OCI-LY3 (cell line): ENCODE measurements at regions not wholly inside any gene's neighbourhood (a gene's known extent, or its start where the extent isn't known, plus 50 kb on each side); places are given as distances from the start of the nearest gene placed in this dataset.

Experiments
- H2AFZ ChIP-seq: fragments of 200-600, 300-600 bp; shearing (Covaris generic); 2 replicates; pipeline ENCODE4 v1.6.0; 2014; ENCODE audit warnings: antibody characterized with exemption, low read depth, low read length
- H3K27ac ChIP-seq: fragments of 200-600, 300-600 bp; sonication (generic); 2 replicates; pipeline ENCODE4 v1.5.1; 2014; ENCODE audit warnings: mild to moderate bottlenecking, low read length, moderate library complexity, mixed read lengths
- H3K27me3 ChIP-seq: fragments of 200-600, 300-600 bp; sonication (generic); 2 replicates; pipeline ENCODE4 v1.6.1; 2014; ENCODE audit warnings: low read depth, low read length, mixed read lengths
- H3K36me3 ChIP-seq: fragments of 200-600, 300-600 bp; sonication (generic); replicated peaks from 2 replicates; pipeline ENCODE3; 2014; ENCODE audit warnings: low read depth, low read length, mixed read lengths
- H3K4me1 ChIP-seq: fragments of 300-600, 200-600 bp; sonication (generic); 2 replicates; pipeline ENCODE4 v1.6.1; 2014; ENCODE audit warnings: low read length, mixed read lengths
- H3K4me2 ChIP-seq: fragments of 200-600, 300-600 bp; sonication (generic); 2 replicates; pipeline ENCODE4 v1.6.1; 2014; ENCODE audit warnings: low read length, mixed read lengths
- H3K4me3 ChIP-seq: fragments of 300-600, 200-600 bp; sonication (generic); 2 replicates; pipeline ENCODE4 v1.5.1; 2014; ENCODE audit warnings: antibody characterized with exemption, mild to moderate bottlenecking, low read length, moderate library complexity
- H3K79me2 ChIP-seq: fragments of 300-600, 200-600 bp; shearing (Covaris generic); 2 replicates; pipeline ENCODE4 v1.6.1; 2014; ENCODE audit warnings: mild to moderate bottlenecking, low read length, mixed read lengths
- H3K9ac ChIP-seq: fragments of 300-600, 200-600 bp; shearing (Covaris generic); 2 replicates; pipeline ENCODE4 v1.6.0; 2014; ENCODE audit warnings: mild to moderate bottlenecking, low read length, moderate library complexity
- H3K9me3 ChIP-seq: fragments of 200-600, 300-600 bp; shearing (Covaris generic); 2 replicates; pipeline ENCODE4 v1.6.1; 2014; ENCODE audit warnings: low read length, mixed read lengths; ENCODE audit not compliant: insufficient read depth
- H4K20me1 ChIP-seq: fragments of 200-600, 300-600 bp; sonication (generic); 2 replicates; pipeline ENCODE4 v1.6.1; 2016; ENCODE audit warnings: low read length, mixed read lengths; ENCODE audit not compliant: insufficient read depth
- CTCF ChIP-seq: fragments of 200-600, 300-600 bp; sonication (generic); IDR thresholded peaks from 2 replicates; pipeline ENCODE4 v1.5.1; 2014; ENCODE audit warnings: antibody characterized with exemption, low read length, low read depth
- EZH2phosphoT487 ChIP-seq: fragments of 200-600 bp; shearing (Covaris generic); IDR thresholded peaks from 2 replicates; pipeline ENCODE4 v1.6.1; 2018; ENCODE audit warnings: antibody characterized with exemption, mixed run types, low read depth

GRCh38 chr12:19005257-19005801 is 124.2 kb upstream of the PLEKHA5 start:
- H3K9ac ChIP-seq = no peak overlapping the region
- no peak overlapping the region for H3K27ac ChIP-seq
- H3K4me1 ChIP-seq = peaks cover 58% of the 10 kb centered on the region
- no peak overlapping the region for H3K4me3 ChIP-seq
- no peaks in the 10 kb centered on the region for H3K27me3 ChIP-seq
- H3K79me2 ChIP-seq = no peaks in the 10 kb centered on the region
- no peak overlapping the region for H2AFZ ChIP-seq
- TF ChIP-seq EZH2phosphoT487 (no peak), CTCF (no peak)
- no peaks in the 10 kb centered on the region for H4K20me1 ChIP-seq
- no peaks in the 10 kb centered on the region for H3K9me3 ChIP-seq
- no peaks in the 10 kb centered on the region for H3K36me3 ChIP-seq
- no peak overlapping the region for H3K4me2 ChIP-seq

- Histone ChIP-seq H3K27ac (no peak overlapping the region), H4K20me1 (no peaks in the 10 kb centered on the region), H2AFZ (no peak overlapping the region), H3K9me3 (no peaks in the 10 kb centered on the region), H3K4me1 (peaks cover 62% of the 10 kb centered on the region), H3K9ac (no peak overlapping the region), H3K79me2 (no peaks in the 10 kb centered on the region), H3K4me2 (no peak overlapping the region), H3K27me3 (no peaks in the 10 kb centered on the region), H3K4me3 (no peak overlapping the region), H3K36me3 (no peaks in the 10 kb centered on the region)
- TF ChIP-seq EZH2phosphoT487 (no peak), CTCF (no peak)
These were observed 122.9 kb upstream of the PLEKHA5 start for GRCh38 chr12:19006626-19007137.

- H3K27me3 ChIP-seq = no peaks in the 10 kb centered on the region
- no peaks in the 10 kb centered on the region for H3K79me2 ChIP-seq
- H3K9ac ChIP-seq = no peak overlapping the region
- 0 out of 2 replicates have a peak overlapping the region, but pooled peaks have one; percentile 3 for H3K4me2 ChIP-seq
- TF ChIP-seq EZH2phosphoT487 = no peak
- TF ChIP-seq CTCF = no peak
- H3K27ac ChIP-seq = no peak overlapping the region
- H3K4me3 ChIP-seq = no peak overlapping the region
- no peaks in the 10 kb centered on the region for H3K9me3 ChIP-seq
- no peaks in the 10 kb centered on the region for H4K20me1 ChIP-seq
- no peaks in the 10 kb centered on the region for H3K36me3 ChIP-seq
- no peak overlapping the region for H2AFZ ChIP-seq
- H3K4me1 ChIP-seq = peaks cover 50% of the 10 kb centered on the region
These were observed 121.4 kb upstream of the PLEKHA5 start for GRCh38 chr12:19008102-19008501.

GRCh38 chr12:19010087-19010486 is 119.4 kb upstream of the PLEKHA5 start:
- Histone ChIP-seq H3K9me3 (no peaks in the 10 kb centered on the region), H3K4me3 (no peak overlapping the region), H3K9ac (no peak overlapping the region), H3K4me1 (peaks cover 42% of the 10 kb centered on the region), H2AFZ (no peak overlapping the region), H3K27ac (peak overlapping the region; percentile 61; the same call in 1 of the 2 replicates), H3K79me2 (no peaks in the 10 kb centered on the region), H3K27me3 (no peaks in the 10 kb centered on the region), H3K4me2 (peak overlapping the region; percentile 45; the same call in 1 of the 2 replicates), H4K20me1 (no peaks in the 10 kb centered on the region), H3K36me3 (no peaks in the 10 kb centered on the region)
- TF ChIP-seq CTCF = no peak
- TF ChIP-seq EZH2phosphoT487 = no peak
